GM21360 (cell line): ENCODE measurements at regions not wholly inside any gene's neighbourhood (a gene's known extent, or its start where the extent isn't known, plus 50 kb on each side); places are given as distances from the start of the nearest gene placed in this dataset.

Experiments
- ATAC-seq: cut with Tn5 transposase; IDR thresholded peaks from one replicate; pipeline ENCODE4 v1.9.1; 2021; ENCODE audit warnings: mild to moderate bottlenecking, moderate library complexity; ENCODE audit not compliant: unreplicated experiment

DNA sequence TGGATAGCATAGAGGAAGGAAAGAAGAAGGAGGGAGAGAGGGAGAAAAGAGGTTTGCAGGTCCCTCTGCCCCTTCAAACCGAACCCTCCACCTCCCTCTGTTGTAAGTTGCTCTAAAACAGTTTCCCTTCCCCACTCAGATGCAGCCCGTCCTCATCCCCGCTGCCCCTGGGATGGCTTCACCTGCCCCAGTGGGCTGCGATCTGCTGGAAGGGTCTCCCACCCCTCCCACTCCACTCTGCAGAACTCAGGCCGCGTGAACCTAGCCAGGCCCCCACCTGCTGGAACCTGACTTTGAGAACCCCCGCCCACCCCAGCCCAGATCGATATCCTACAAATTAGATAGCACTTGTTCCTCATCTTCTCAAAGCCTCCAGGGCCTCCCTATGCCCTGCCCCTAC lies 190.8 kb downstream of the DLL1 start:
- ATAC-seq = no peak

- ATAC-seq = no peak
Observed at GRCh38 chr6:170099387-170099786, 191.5 kb downstream of the DLL1 start.

GRCh38 chr6:170098428-170099170 lies 192.3 kb downstream of the DLL1 start:
- no peak for ATAC-seq

DNA sequence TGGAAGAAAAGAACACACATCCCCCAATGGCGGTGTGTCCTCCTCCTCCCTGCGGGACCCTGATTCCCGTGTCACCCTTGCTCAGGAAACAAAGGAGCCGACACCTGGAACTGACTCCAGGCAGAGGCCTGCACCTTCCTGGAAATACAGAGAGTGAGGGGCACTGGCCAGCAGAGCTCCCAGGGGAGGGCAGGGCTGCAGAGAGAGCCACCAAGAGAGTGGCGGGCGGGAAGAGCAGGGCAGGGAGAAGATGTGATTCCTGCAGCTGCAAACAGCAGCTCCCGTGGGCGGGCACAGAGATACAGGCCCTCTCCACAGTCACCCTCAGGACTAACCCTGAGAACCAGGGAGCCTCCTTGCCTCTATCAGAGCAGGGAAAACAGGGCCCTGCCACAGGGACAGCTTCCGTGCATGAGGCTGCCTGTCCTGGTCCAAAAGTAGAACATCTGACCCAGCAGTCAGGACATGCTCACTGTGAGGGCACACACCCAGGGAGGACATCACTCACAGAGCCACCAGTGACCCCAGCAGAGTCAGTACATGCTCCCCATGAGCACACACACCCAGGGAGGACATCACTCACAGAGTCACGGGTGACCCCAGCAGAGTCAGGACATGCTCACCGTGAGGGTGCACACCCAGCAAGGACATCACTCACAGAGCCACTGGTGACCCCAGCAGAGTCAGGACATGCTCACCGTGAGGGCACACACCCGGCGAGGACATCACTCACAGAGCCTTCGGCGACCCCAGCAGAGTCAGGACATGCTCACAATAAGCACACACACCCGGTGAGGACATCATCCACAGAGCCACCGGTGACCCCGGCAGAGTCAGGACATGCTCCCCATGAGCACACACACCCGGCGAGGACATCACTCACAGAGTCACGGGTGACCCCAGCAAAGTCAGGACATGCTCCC lies 193.1 kb downstream of the DLL1 start:
- ATAC-seq = no peak

GRCh38 chr6:170096803-170097504 lies 193.9 kb downstream of the DLL1 start:
- no peak for ATAC-seq

GRCh38 chr6:170096191-170096802 lies 194.6 kb downstream of the DLL1 start:
- ATAC-seq = no peak

- no peak for ATAC-seq
Observed at GRCh38 chr6:170095273-170095981, 195.5 kb downstream of the DLL1 start.

- ATAC-seq = no peak
Observed at GRCh38 chr6:170094686-170095272, 196.1 kb downstream of the DLL1 start.

- no peak for ATAC-seq
Observed at GRCh38 chr6:170093658-170094596, 197.0 kb downstream of the DLL1 start.

- ATAC-seq = no peak
Observed at GRCh38 chr6:170093276-170093657, 197.6 kb downstream of the DLL1 start.

- no peak for ATAC-seq
Observed at GRCh38 chr6:170092826-170093225, 198.1 kb downstream of the DLL1 start.

GRCh38 chr6:170091639-170092579 lies 199.0 kb downstream of the DLL1 start:
- no peak for ATAC-seq

- no peak for ATAC-seq
Observed at GRCh38 chr6:170091000-170091638, 199.8 kb downstream of the DLL1 start.

GRCh38 chr6:170090561-170090960 lies 200.3 kb downstream of the DLL1 start:
- ATAC-seq = no peak

DNA sequence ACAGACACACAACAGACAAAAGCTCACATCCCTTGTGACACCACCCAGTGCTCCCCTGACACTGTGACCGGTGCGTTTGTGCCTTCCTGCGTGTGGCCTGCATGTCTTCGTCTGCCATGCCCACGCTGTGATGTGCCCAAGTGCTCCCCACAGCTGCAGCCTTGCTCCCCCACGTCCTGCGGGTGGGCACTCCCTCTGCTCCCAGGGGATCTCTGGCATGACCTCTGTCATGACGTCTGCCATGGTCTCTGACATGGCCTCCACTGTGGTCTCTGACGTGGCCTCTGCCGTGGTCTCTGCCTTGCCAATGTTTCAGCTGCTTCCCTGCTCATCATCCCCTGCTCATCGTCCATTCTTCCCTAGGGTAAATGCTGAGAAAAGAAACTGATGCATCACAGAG lies 200.9 kb downstream of the DLL1 start:
- peak; percentile 3 for ATAC-seq

DNA sequence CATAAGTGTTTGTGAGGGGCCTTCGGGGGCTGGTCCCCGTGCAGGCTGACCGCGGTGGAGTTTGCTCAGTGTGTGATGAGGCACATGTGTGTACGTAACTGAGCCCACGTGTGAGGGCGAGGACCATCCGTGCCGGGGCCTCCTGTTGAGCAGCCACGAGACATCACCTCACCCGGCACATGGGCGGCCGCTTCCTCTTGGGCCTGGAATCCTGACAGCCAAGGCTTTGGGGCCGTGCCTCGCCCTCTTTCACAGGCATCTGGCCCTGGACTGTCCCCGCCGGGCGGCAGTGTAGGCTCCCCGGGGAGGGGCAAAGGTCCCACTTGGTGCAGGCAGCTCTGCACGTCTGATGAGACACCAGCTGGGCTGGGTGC lies 202.3 kb downstream of the DLL1 start:
- peak; percentile 5 for ATAC-seq

GRCh38 chr6:170087941-170088581 lies 202.8 kb downstream of the DLL1 start:
- ATAC-seq = peak; percentile 44
